ENCODE measurements at regions not wholly inside any gene's neighbourhood (a gene's known extent, or its start where the extent isn't known, plus 50 kb on each side); places are given as distances from the start of the nearest gene placed in this dataset.

DNA sequence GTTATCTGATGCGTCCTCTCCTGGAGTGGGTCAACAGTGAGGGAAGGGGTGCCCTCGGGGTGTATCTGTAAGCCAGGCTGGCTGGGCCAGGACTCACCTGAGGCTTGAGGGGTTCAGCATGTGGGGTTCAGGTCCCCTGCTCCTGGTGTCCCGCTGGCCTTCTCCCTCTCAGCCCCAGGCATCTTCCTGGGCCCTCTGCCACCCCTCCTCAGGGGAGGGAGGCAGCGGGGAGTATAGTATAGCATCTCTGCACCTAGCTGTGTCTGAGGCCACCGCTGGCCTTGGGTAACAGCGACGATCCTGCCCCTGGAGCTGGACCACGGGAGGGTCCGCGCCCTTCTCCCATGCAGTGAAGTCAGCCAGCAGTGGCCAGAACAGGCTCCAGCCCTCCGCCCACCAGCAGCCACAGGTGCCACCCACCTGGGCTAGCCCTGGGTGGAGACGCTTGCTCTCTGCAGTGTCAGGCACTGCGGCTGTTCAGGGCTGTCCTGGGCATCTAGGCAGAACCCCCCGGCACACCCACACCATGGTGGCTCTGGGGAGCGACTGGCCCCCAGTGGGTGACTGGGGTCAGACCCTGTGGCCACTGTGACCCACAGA lies 110.7 kb upstream of the NKX1-1 start:
- H3K79me2 ChIP-seq (ENCODE audit: insufficient read depth, low read length): no peaks in the 10 kb centered on the region
- H3K27ac ChIP-seq (ENCODE audit: low read length): no peak overlapping the region
- H3K9me3 ChIP-seq (ENCODE audit: insufficient read depth, low read length, severe bottlenecking): no peaks in the 10 kb centered on the region
- H2AFZ ChIP-seq (ENCODE audit: low read depth, low read length): no peak overlapping the region
- ATAC-seq (ENCODE audit: insufficient read depth, low read depth) (no peak), DNase-seq (no peak)
- H3K4me1 ChIP-seq (ENCODE audit: insufficient read depth, low read length): no peaks in the 10 kb centered on the region
- no peaks in the 10 kb centered on the region for H3K27me3 ChIP-seq (ENCODE audit: insufficient read depth, low read length, poor library complexity)
- H3K9ac ChIP-seq (ENCODE audit: low read depth, low read length): no peak overlapping the region
- no peaks in the 10 kb centered on the region for H4K20me1 ChIP-seq (ENCODE audit: insufficient read depth, low read length)
- no peak overlapping the region for H3K4me2 ChIP-seq (ENCODE audit: insufficient read depth, low read length)
- no peaks in the 10 kb centered on the region for H3K36me3 ChIP-seq (ENCODE audit: insufficient read depth, low read length)
- no peak overlapping the region for H3K4me3 ChIP-seq (ENCODE audit: low read depth in 1 of 2, low read length in 2 of 2)
- no peak for TF ChIP-seq EZH2 (IDR thresholded peaks at IDR 0.05; ENCODE audit: borderline replicate concordance, low read depth, low read length, severe bottlenecking)
- TF ChIP-seq, protein P1, sequence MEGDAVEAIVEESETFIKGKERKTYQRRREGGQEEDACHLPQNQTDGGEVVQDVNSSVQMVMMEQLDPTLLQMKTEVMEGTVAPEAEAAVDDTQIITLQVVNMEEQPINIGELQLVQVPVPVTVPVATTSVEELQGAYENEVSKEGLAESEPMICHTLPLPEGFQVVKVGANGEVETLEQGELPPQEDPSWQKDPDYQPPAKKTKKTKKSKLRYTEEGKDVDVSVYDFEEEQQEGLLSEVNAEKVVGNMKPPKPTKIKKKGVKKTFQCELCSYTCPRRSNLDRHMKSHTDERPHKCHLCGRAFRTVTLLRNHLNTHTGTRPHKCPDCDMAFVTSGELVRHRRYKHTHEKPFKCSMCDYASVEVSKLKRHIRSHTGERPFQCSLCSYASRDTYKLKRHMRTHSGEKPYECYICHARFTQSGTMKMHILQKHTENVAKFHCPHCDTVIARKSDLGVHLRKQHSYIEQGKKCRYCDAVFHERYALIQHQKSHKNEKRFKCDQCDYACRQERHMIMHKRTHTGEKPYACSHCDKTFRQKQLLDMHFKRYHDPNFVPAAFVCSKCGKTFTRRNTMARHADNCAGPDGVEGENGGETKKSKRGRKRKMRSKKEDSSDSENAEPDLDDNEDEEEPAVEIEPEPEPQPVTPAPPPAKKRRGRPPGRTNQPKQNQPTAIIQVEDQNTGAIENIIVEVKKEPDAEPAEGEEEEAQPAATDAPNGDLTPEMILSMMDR (IDR thresholded peaks at IDR 0.05; ENCODE audit: borderline replicate concordance, extremely low read depth, low read length, poor library complexity, severe bottlenecking): no peak

DNA sequence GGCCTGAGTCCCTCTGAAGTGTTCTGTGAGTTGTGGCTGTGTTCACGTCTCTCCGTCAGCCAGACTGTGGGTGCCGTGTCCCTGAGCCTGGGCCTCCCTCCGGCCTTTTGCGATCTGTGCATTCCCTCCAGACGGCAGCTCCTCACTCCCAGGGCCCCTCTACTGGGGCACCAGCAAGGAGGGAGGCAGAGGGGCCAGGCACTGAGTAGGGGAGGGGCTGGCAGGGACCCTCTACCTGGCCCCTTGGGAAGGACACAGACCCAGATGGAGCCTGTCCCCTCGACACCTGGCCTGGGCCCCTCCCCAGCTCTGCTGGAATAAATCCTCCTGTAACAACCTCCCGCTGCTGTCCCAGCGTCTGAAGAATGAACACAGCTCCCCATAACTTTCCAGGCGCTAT lies 110.0 kb upstream of the NKX1-1 start:
- Histone ChIP-seq H3K4me1 (ENCODE audit: insufficient read depth, low read length) (no peaks in the 10 kb centered on the region), H2AFZ (ENCODE audit: low read depth, low read length) (no peak overlapping the region), H3K9me3 (ENCODE audit: insufficient read depth, low read length, severe bottlenecking) (no peaks in the 10 kb centered on the region), H3K27me3 (ENCODE audit: insufficient read depth, low read length, poor library complexity) (no peaks in the 10 kb centered on the region), H4K20me1 (ENCODE audit: insufficient read depth, low read length) (no peaks in the 10 kb centered on the region), H3K79me2 (ENCODE audit: insufficient read depth, low read length) (no peaks in the 10 kb centered on the region), H3K27ac (ENCODE audit: low read length) (no peak overlapping the region), H3K36me3 (ENCODE audit: insufficient read depth, low read length) (no peaks in the 10 kb centered on the region), H3K9ac (ENCODE audit: low read depth, low read length) (no peak overlapping the region), H3K4me2 (ENCODE audit: insufficient read depth, low read length) (no peak overlapping the region), H3K4me3 (ENCODE audit: low read depth in 1 of 2, low read length in 2 of 2) (no peak overlapping the region)
- no peak for DNase-seq
- no peak for ATAC-seq (ENCODE audit: insufficient read depth, low read depth)
- TF ChIP-seq, protein P1 (IDR thresholded peaks at IDR 0.05; ENCODE audit: borderline replicate concordance, extremely low read depth, low read length, poor library complexity, severe bottlenecking): no peak
- TF ChIP-seq EZH2 (IDR thresholded peaks at IDR 0.05; ENCODE audit: borderline replicate concordance, low read depth, low read length, severe bottlenecking): no peak

DNA sequence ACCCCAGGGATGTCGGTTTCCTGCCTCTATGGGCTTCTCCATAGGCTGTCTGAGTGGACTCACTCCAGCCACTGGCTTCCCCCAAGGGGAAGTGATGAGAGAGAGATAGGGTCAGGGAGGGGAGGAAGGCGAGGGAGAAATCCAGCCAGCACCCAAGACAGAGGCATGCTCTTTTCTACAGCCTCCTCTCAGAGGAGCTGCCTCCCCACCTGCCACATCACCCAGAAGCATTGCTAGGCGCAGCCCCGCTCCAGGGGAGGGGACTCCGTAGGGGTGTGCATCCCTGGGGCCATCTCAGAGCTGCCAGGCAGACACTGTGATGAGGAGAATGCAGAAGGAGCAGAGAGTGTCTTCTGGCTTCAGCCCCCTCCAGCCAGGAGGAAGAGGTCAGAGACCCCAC lies 109.5 kb upstream of the NKX1-1 start:
- H2AFZ ChIP-seq (ENCODE audit: low read depth, low read length): no peak overlapping the region

More for the DNA sequence above, 109.5 kb upstream of the NKX1-1 start:
- TF ChIP-seq, protein P1 (IDR thresholded peaks at IDR 0.05; ENCODE audit: borderline replicate concordance, extremely low read depth, low read length, poor library complexity, severe bottlenecking): no peak
- TF ChIP-seq EZH2 (IDR thresholded peaks at IDR 0.05; ENCODE audit: borderline replicate concordance, low read depth, low read length, severe bottlenecking): no peak
- Histone ChIP-seq H3K27me3 (ENCODE audit: insufficient read depth, low read length, poor library complexity) (no peaks in the 10 kb centered on the region), H3K4me3 (ENCODE audit: low read depth in 1 of 2, low read length in 2 of 2) (no peak overlapping the region), H3K27ac (ENCODE audit: low read length) (no peak overlapping the region), H3K4me2 (ENCODE audit: insufficient read depth, low read length) (no peak overlapping the region), H3K36me3 (ENCODE audit: insufficient read depth, low read length) (no peaks in the 10 kb centered on the region), H3K79me2 (ENCODE audit: insufficient read depth, low read length) (no peaks in the 10 kb centered on the region), H3K9me3 (ENCODE audit: insufficient read depth, low read length, severe bottlenecking) (no peaks in the 10 kb centered on the region), H3K9ac (ENCODE audit: low read depth, low read length) (no peak overlapping the region), H3K4me1 (ENCODE audit: insufficient read depth, low read length) (no peaks in the 10 kb centered on the region), H4K20me1 (ENCODE audit: insufficient read depth, low read length) (no peaks in the 10 kb centered on the region)
- no peak for DNase-seq
- no peak for ATAC-seq (ENCODE audit: insufficient read depth, low read depth)
